Naive B cell (primary cell): ENCODE measurements at regions not wholly inside any gene's neighbourhood (a gene's known extent, or its start where the extent isn't known, plus 50 kb on each side); places are given as distances from the start of the nearest gene placed in this dataset.
"Not testable (repeated sequence)": the region's sequence is repeated elsewhere in the genome, so short reads cannot be mapped to it uniquely, and the experiment has no call there.

Source experiments
- ATAC-seq, 2 donors: fragments of 150-1000 bp; cut with Tn5 transposase; 2 replicates each; pipeline ENCODE4 v1.10.0; 2021; ENCODE audit warnings: low read depth in 2 of 2, mild to moderate bottlenecking in 2 of 2, moderate library complexity in 2 of 2
- DNase-seq: peaks from one replicate; pipeline ENCODE4 v3.0.0; 2022
- H3K27ac Mint-ChIP-seq, 6 donors: one replicate each; pipeline ENCODE4 v1.8.0; 2020 to 2022; ENCODE audit warnings: mild to moderate bottlenecking in 6 of 6, mixed read lengths in 6 of 6, moderate library complexity in 5 of 6, inconsistent platforms in 2 of 6
- H3K27me3 Mint-ChIP-seq, 3 donors: one replicate each; pipeline ENCODE4 v1.8.0; 2021 to 2022; ENCODE audit warnings: mixed read lengths in 3 of 3, mild to moderate bottlenecking in 1 of 3
- H3K36me3 Mint-ChIP-seq, 2 donors: one replicate each; pipeline ENCODE4 v1.8.0; 2020 to 2022; ENCODE audit warnings: mixed read lengths in 2 of 2, inconsistent platforms in 1 of 2, mild to moderate bottlenecking in 1 of 2
- H3K4me1 Mint-ChIP-seq, 3 donors: one replicate each; pipeline ENCODE4 v1.8.0; 2020 to 2022; ENCODE audit warnings: mixed read lengths in 3 of 3, inconsistent platforms in 1 of 3, mild to moderate bottlenecking in 1 of 3, moderate library complexity in 1 of 3
- H3K4me3 Mint-ChIP-seq, 8 donors: one replicate each; pipeline ENCODE4 v1.8.0; 2020 to 2022; ENCODE audit warnings: mild to moderate bottlenecking in 8 of 8, mixed read lengths in 8 of 8, moderate library complexity in 8 of 8, inconsistent platforms in 2 of 8
- H3K9me3 Mint-ChIP-seq, 7 donors: one replicate each; pipeline ENCODE4 v1.8.0; 2020 to 2022; ENCODE audit warnings: mixed read lengths in 7 of 7, mild to moderate bottlenecking in 5 of 7, inconsistent platforms in 2 of 7, moderate library complexity in 1 of 7

DNA sequence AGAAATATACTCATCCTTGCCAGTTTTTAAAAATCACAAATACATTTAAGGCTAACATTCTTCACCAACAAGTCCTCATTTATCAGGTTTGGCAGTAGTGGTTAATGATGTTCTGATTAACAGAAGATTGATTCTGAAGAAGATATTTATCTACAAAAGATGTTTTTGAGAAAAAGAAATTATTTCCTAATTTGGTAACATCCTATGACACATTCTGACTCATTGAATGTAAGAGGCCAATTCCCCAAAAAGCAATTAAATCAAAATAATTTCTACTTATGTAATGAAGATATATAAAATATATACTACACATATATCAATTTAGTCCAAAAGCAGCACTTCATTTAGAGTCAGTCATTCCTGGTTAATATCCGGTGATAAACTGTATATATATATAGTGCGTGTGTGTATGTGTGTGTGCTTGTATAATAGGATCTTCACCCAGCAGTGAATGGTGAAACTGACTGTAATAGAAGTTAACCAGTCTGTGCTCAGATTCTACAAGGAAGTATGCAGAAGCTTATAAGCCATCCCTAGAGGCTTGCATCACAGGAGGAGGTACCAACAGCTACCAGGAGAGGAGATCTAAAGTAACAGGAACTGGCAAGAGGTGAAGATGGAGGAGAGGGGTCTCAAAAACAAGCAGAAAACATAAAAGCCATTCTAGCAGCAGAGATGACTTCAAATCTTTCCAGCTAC is 82.9 kb upstream of the MARCKS start:
- Mint-ChIP-seq H3K4me3 (no peak overlapping the region), H3K9me3 (no peaks in the 10 kb centered on the region), H3K36me3 (no peaks in the 10 kb centered on the region), H3K27me3 (no peaks in the 10 kb centered on the region), H3K4me1 (peaks cover 0 to 5% (median 4%) of the 10 kb centered on the region in 3 donors), H3K27ac (peak overlapping the region in 2 of 6 donors; percentile 4 to 12)
- peak; percentile 41 to 64 for ATAC-seq
- no peak for DNase-seq

DNA sequence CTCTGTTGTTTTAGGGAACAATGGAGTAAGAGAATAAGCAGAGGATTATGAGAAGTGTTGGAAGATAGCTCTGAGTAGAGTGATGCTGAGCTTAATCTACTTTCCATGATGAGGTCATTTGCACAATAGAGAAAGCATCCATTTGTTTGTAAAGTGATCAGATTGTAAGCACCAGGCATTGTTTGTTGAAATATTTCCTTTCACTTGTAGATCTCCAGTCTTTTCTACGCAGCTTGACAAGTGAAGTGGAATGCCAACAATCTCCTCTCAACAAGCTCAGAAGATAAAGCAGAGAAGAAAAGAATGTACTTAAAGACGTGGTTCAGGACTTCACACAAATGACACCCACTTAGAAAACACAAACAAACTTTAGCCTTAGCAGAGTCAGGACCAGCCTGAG is 80.1 kb upstream of the MARCKS start:
- ATAC-seq, result no peak
- Mint-ChIP-seq H3K36me3 (no peaks in the 10 kb centered on the region), H3K4me3 (no peak overlapping the region), H3K4me1 (peaks cover 0 to 5% (median 4%) of the 10 kb centered on the region in 3 donors), H3K9me3 (no peaks in the 10 kb centered on the region), H3K27me3 (no peaks in the 10 kb centered on the region), H3K27ac (no peak overlapping the region)
- DNase-seq, result no peak

DNA sequence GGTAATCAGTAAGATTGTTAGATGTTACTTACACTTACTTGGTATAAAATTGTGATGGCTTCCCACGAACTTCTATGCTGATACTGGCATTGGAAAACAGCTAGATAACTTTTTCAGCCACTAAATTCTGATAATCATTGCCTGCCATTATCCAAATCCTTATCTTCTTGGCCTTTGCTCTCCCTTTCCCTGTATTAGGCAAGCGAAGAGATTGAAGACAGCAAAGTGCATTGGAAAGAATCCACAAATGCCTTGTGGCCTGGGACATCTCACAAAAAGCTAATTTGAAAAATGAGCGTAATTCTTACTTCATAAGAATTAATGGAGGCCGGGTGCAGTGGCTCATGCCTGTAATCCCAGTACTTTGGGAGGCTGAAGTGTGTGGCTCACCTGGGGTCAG is 79.5 kb upstream of the MARCKS start:
- Mint-ChIP-seq H3K4me3 (no peak overlapping the region), H3K36me3 (no peaks in the 10 kb centered on the region), H3K27ac (no peak overlapping the region), H3K9me3 (no peaks in the 10 kb centered on the region), H3K27me3 (no peaks in the 10 kb centered on the region), H3K4me1 (peaks cover 0 to 5% (median 4%) of the 10 kb centered on the region in 3 donors)
- ATAC-seq, result no peak
- DNase-seq, result no peak

GRCh38 chr6:113779656-113780055 is 77.5 kb upstream of the MARCKS start:
- H3K9me3 Mint-ChIP-seq, result no peaks in the 10 kb centered on the region

DNA sequence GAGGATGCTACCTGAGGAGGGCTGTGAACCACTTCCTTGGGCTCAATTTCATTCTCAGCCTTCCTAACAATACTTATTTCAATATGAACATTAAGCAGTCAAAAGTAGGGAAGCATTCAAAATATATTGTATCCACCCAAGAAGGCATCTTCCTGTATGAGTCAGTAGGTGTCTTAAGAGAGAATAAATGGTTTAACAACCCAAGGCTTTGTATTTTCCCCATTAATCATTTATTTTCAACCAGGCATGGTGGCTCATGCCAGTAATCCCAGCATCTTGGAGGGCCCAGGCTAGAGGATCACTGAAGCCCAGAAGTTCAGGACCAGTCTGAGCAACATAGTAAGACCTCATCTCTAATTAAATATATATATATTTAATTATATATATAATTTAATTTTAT is 74.5 kb upstream of the MARCKS start:
- Mint-ChIP-seq H3K4me1 (no peaks in the 10 kb centered on the region), H3K9me3 (no peaks in the 10 kb centered on the region), H3K4me3 (no peak overlapping the region), H3K27ac (peak overlapping the region in 1 of 6 donors; percentile 42), H3K27me3 (no peaks in the 10 kb centered on the region), H3K36me3 (no peaks in the 10 kb centered on the region)
- DNase-seq, result no peak
- no peak for ATAC-seq

More at GRCh38 chr6:113779656-113780055, 77.5 kb upstream of the MARCKS start:
- no peak overlapping the region for H3K4me3 Mint-ChIP-seq
- H3K4me1 Mint-ChIP-seq, result peaks cover 0 to under 1% (median under 1%) of the 10 kb centered on the region in 3 donors
- H3K27ac Mint-ChIP-seq, result peak overlapping the region in 1 of 6 donors; percentile 5
- no peaks in the 10 kb centered on the region for H3K27me3 Mint-ChIP-seq
- no peak for DNase-seq
- H3K36me3 Mint-ChIP-seq, result no peaks in the 10 kb centered on the region
- no peak for ATAC-seq

GRCh38 chr6:113786168-113786567 is 71.0 kb upstream of the MARCKS start:
- DNase-seq, result no peak
- no peaks in the 10 kb centered on the region for H3K27me3 Mint-ChIP-seq
- ATAC-seq, result no peak
- H3K27ac Mint-ChIP-seq, result no peak overlapping the region
- no peaks in the 10 kb centered on the region for H3K36me3 Mint-ChIP-seq
- H3K4me1 Mint-ChIP-seq, result no peaks in the 10 kb centered on the region
- no peaks in the 10 kb centered on the region for H3K9me3 Mint-ChIP-seq
- H3K4me3 Mint-ChIP-seq, result no peak overlapping the region

- DNase-seq (no peak), ATAC-seq (no peak)
- Mint-ChIP-seq H3K27me3 (no peaks in the 10 kb centered on the region), H3K9me3 (peaks cover 0 to under 1% (median 0%) of the 10 kb centered on the region in 7 donors), H3K4me1 (no peaks in the 10 kb centered on the region), H3K4me3 (no peak overlapping the region), H3K27ac (no peak overlapping the region), H3K36me3 (no peaks in the 10 kb centered on the region)
Measured at GRCh38 chr6:113788586-113788985, 68.6 kb upstream of the MARCKS start.

DNA sequence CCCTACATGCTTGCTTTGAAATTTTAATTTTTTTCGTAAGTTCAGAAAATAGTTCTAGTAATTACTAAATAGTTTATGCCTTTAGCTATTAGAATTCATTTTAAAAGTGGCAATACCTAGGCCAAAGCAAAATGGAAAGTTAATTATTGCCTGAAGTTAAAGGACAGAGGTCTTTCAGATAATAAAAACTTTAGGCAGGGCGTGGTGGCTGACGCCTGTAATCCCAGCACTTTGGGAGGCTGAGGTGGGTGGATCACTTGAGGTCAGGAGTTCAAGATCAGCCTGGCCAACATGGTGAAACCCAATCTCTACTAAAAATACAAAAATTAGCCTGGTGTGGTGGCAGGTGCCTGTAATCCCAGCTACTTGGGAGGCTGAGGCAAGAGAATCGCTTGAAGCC is 65.9 kb upstream of the MARCKS start:
- Mint-ChIP-seq H3K36me3 (peaks cover 0 to 12% of the 10 kb centered on the region in 2 donors), H3K9me3 (peaks cover 6 to 20% (median 14%) of the 10 kb centered on the region in 7 donors), H3K4me1 (peaks cover 6 to 10% (median 6%) of the 10 kb centered on the region in 3 donors)
- not testable (repeated sequence) for H3K27me3 Mint-ChIP-seq, DNase-seq, H3K27ac Mint-ChIP-seq, ATAC-seq, H3K4me3 Mint-ChIP-seq

- H3K27me3 Mint-ChIP-seq, DNase-seq, H3K27ac Mint-ChIP-seq: not testable (repeated sequence)
- peaks cover 6 to 24% (median 14%) of the 10 kb centered on the region in 7 donors for H3K9me3 Mint-ChIP-seq
- peaks cover 6 to 10% (median 6%) of the 10 kb centered on the region in 3 donors for H3K4me1 Mint-ChIP-seq
- H3K36me3 Mint-ChIP-seq, result peaks cover 0 to 12% of the 10 kb centered on the region in 2 donors
- peak overlapping the region in 1 of 8 donors; percentile 13 for H3K4me3 Mint-ChIP-seq
- ATAC-seq, result peak; percentile 64 to 68
Measured at GRCh38 chr6:113795371-113795770, 61.8 kb upstream of the MARCKS start.

GRCh38 chr6:113796038-113796437 is 61.1 kb upstream of the MARCKS start:
- Mint-ChIP-seq H3K36me3 (peaks cover 0 to 12% of the 10 kb centered on the region in 2 donors), H3K4me3 (no peak overlapping the region), H3K4me1 (peaks cover 6 to 10% (median 6%) of the 10 kb centered on the region in 3 donors), H3K27me3 (peaks cover 0 to 3% (median 0%) of the 10 kb centered on the region in 3 donors), H3K27ac (no peak overlapping the region), H3K9me3 (peaks cover 6 to 24% (median 14%) of the 10 kb centered on the region in 7 donors)
- no peak for ATAC-seq
- DNase-seq, result no peak

DNA sequence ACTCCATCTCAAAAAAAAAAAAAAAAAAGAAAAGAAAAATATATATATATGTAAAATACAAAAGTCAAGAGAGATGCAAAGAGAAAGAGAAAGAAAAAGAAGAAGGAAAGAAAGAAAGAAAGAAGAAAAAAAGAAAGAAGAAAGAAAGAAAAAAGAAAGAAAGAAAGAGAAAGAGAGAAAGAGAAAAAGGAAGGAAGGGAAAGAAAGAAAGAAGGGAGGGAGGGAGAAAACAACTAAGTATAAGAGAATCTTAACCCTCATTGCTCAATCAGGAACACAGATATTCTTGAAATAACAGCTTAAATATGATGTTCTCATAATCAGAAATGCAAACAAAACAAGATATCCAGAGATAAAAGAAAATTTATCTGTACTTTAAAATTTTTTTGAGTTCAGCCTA is 54.4 kb upstream of the MARCKS start:
- Mint-ChIP-seq H3K4me3 (no peak overlapping the region), H3K9me3 (no peaks in the 10 kb centered on the region), H3K4me1 (peaks cover 16 to 23% (median 20%) of the 10 kb centered on the region in 3 donors), H3K27me3 (no peaks in the 10 kb centered on the region), H3K36me3 (no peaks in the 10 kb centered on the region), H3K27ac (peak overlapping the region in 1 of 6 donors; percentile 31)
- DNase-seq (no peak), ATAC-seq (no peak)

DNA sequence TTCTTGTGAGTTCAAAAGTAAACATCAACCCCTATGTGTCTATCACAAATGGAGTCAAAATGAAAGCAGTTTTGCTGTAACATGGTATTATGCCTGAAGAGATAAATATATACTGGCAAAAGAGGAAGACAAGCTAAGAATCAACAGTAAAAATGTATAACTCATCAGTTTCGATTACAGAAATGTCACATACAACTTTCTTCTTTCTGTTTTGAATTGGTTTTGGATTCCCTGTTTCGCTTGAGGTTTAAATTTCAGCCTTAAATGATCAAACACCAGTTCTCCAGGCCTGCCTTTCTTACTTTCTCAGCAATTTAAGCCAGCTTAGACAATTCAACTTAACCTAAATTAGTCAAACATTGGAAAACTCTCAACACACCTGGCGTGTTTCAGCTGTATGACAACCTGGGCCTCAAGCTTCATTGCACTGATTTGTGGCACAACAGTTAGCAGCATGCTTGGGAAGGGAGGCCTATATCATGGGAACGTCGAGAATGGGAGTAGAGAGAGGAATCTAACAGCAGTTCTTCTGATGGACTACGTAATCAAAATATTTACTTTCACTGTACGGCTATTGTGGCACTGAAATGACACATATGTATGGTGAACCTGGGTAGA is 51.9 kb upstream of the MARCKS start:
- Mint-ChIP-seq H3K9me3 (no peaks in the 10 kb centered on the region), H3K4me3 (peak overlapping the region in 7 of 8 donors; percentile 18 to 79 (median 51)), H3K27me3 (no peaks in the 10 kb centered on the region), H3K27ac (peak overlapping the region in 4 of 6 donors; percentile 13 to 49 (median 40)), H3K36me3 (no peaks in the 10 kb centered on the region), H3K4me1 (peaks cover 37 to 47% (median 38%) of the 10 kb centered on the region in 3 donors)
- ATAC-seq, result peak; percentile 56 to 59
- DNase-seq, result peak; percentile 58

DNA sequence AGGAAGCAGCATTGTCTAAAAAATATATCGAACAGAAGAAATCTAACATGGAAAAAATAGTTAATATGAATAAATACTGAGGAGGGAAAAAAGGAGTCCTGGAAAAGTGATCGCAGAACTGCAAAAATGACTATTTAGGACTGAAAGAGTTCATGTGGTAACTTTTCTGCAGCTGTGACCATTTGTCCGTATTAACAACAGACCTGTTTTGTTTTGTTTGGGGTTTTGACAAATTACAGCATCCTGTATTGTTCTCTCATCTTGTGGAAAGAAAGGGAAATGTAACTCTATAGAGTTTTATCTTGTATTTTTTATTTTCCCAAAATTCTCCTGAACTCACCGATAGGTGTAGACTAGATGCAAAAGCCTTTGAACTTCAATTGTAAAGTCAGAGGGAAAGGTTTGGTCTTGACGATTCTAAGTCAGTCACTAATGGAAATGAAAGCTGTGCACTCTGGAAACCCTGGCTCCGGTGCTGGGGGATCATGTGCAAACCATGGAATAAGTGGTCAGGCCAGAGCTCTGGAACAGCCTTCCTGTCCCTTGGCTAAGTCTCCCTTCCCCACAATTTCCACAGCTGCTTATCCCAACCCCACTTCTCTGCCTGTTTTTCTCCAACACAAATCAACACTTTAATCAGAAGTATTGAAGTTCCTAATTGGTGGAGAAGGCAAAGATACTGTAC is 51.2 kb upstream of the MARCKS start:
- Mint-ChIP-seq H3K27ac (peak overlapping the region in 1 of 6 donors; percentile 13), H3K4me1 (peaks cover 37 to 52% (median 38%) of the 10 kb centered on the region in 3 donors), H3K4me3 (peak overlapping the region in 2 of 8 donors; percentile 29 to 51), H3K36me3 (no peaks in the 10 kb centered on the region), H3K9me3 (no peaks in the 10 kb centered on the region), H3K27me3 (no peaks in the 10 kb centered on the region)
- no peak for ATAC-seq
- DNase-seq, result no peak
